HFF-Myc (cell line): ENCODE measurements at regions not wholly inside any gene's neighbourhood (a gene's known extent, or its start where the extent isn't known, plus 50 kb on each side); places are given as distances from the start of the nearest gene placed in this dataset.

Experiments used
- DNase-seq: peaks from one replicate; pipeline ENCODE4 v3.0.0-alpha.2; 2011; ENCODE audit warnings: low read depth; ENCODE audit errors: extremely low read depth
- H3K4me3 ChIP-seq: replicated peaks from 2 replicates; pipeline ENCODE4 v1.5.1; 2011; ENCODE audit warnings: low read depth, mild to moderate bottlenecking, control low read depth, low read length
- TF ChIP-seq, protein P1 (sequence below): IDR thresholded peaks from 2 replicates; pipeline ENCODE4 v1.5.1; 2012; ENCODE audit warnings: mild to moderate bottlenecking, low read depth, low read length, control low read depth; ENCODE audit errors: missing control alignments

DNA sequence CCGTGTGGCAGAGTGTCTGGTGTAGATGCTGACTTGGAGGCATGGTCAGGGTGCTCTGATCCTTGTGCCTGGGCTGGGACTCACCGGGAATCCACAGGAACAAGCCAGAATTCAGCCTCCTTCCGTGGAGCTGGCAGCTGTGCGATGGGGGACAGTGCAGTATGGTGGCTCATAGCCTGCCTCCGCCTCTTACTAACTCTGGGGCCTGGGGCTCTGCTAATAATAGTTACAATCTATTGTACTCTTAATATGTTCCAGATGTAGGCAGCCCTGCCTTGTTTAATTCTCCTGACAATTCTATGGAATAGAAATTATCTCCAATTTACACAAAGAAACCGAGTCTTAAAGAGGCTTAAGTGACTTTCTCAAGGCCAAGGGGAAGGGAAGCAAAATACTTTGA lies 77.6 kb downstream of the PCDH1 start:
- no peak overlapping the region for H3K4me3 ChIP-seq
- DNase-seq = peak; percentile 19
- TF ChIP-seq, protein P1, sequence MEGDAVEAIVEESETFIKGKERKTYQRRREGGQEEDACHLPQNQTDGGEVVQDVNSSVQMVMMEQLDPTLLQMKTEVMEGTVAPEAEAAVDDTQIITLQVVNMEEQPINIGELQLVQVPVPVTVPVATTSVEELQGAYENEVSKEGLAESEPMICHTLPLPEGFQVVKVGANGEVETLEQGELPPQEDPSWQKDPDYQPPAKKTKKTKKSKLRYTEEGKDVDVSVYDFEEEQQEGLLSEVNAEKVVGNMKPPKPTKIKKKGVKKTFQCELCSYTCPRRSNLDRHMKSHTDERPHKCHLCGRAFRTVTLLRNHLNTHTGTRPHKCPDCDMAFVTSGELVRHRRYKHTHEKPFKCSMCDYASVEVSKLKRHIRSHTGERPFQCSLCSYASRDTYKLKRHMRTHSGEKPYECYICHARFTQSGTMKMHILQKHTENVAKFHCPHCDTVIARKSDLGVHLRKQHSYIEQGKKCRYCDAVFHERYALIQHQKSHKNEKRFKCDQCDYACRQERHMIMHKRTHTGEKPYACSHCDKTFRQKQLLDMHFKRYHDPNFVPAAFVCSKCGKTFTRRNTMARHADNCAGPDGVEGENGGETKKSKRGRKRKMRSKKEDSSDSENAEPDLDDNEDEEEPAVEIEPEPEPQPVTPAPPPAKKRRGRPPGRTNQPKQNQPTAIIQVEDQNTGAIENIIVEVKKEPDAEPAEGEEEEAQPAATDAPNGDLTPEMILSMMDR = no peak

DNA sequence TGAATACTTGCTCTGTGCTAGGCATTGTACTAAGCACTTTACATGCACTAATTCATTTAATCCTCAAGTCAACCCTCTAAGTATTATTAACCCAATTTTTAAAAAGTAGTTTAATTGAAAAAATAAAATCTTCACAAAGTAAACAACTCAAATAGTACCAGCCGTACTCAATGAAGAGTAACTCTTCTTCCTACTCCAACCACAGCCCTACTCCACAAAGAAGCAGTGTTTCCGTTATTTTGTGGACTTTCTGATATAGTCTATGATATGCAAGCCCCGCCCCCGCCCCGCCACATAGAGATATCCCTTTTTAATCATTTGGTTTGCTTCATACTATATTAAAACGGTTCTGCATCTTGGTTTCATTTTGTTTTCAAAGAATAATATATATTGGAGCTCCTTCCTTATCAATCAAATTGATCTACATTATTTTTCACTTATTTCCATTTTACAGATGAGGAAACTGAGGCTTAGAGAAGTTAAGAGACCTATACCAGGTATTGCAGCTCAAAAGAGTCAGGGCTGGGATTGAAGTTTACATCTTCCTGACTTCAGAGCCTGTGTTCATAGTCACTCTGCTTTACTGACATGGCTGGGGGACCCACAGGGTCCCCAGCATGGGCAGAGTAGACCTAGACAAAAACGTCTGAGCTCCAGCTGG lies 78.6 kb downstream of the PCDH1 start:
- DNase-seq = no peak
- TF ChIP-seq, protein P1 = no peak
- H3K4me3 ChIP-seq = no peak overlapping the region

- no peak overlapping the region for H3K4me3 ChIP-seq
- no peak for DNase-seq
- TF ChIP-seq, protein P1 = no peak
Measured at GRCh38 chr5:141797425-141797824, 80.8 kb downstream of the PCDH1 start.

- no peak overlapping the region for H3K4me3 ChIP-seq
- no peak for DNase-seq
- TF ChIP-seq, protein P1 = no peak
Measured at GRCh38 chr5:141795421-141795820, 82.8 kb downstream of the PCDH1 start.

DNA sequence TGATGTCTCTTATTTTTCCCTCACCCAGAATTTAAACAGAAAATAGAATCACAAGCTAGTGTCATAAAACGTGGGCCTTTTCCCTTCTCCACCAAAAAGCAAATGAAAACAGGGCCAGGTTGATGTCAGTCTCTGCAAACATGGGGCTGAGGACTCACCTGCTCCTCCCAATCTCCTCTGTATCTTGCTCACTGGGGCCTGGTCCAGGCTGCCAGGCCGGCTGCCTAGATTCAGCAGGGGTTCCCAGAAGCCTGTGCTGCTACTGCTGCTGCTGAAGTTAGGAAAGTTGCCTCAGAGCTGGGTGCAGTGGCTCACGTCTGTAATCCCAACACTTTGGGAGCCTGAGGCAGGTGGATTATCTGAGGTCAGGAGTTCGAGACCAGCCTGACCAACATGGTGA lies 84.3 kb downstream of the PCDH1 start:
- TF ChIP-seq, protein P1 = no peak
- no peak for DNase-seq
- H3K4me3 ChIP-seq = no peak overlapping the region

GRCh38 chr5:141793403-141793802 lies 84.8 kb downstream of the PCDH1 start:
- DNase-seq = no peak
- H3K4me3 ChIP-seq = no peak overlapping the region
- TF ChIP-seq, protein P1 = no peak

DNA sequence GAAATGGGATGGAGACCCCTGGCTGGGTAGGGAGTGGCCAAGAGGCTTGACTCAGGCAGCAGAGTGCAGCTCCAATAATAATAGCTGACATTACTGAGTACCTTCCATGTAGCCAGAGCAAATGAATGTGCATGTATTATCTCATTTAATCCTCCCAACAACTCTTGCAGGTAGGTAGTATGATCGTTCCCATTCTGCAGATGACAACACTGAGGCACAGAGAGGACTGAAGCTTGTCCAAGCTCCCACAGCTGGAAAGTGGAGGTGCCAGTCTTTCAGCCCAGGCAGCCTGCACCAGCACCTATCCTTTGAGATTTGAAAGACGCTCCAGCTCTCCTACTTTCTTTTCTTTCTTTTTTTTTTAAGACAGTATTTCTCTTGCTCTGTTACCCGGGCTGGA lies 87.6 kb downstream of the PCDH1 start:
- no peak for DNase-seq
- TF ChIP-seq, protein P1 = no peak
- no peak overlapping the region for H3K4me3 ChIP-seq
